HG03378 (cell line): ENCODE measurements at regions not wholly inside any gene's neighbourhood (a gene's known extent, or its start where the extent isn't known, plus 50 kb on each side); places are given as distances from the start of the nearest gene placed in this dataset.

Experiments
- ATAC-seq: cut with Tn5 transposase; IDR thresholded peaks from one replicate; pipeline ENCODE4 v1.9.1; 2021; ENCODE audit warnings: mild to moderate bottlenecking, moderate library complexity; ENCODE audit not compliant: unreplicated experiment

DNA sequence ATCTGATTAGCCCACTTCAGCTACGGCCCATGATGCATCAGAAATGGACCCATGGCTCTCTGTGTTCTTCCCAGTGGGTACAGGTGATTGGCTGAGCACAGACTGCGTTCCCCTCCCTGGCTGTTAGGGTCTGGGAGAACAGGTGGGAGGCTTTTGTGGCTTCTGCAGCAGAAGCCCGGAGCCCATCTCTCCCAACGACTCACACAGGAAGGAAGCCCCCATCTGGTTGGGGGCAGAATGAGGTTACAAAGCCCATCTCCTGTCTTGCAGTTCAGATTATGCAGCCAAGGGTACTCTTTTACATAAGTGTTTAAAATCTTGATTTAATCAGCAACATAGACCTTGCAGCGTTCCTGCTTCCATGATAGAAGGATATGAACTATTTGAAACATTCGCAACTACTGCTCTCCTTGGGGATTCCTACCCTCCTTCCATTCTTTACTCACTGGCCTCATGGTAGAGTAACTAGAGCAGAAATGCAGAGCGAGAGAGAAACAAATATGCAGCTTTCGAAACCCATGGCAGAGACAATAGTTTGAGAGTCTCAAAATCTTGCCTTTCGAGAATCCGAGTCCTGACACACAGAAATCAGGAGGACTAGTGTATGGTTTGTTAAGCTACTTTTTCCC lies 291.3 kb downstream of the TLE3 start:
- ATAC-seq: no peak

DNA sequence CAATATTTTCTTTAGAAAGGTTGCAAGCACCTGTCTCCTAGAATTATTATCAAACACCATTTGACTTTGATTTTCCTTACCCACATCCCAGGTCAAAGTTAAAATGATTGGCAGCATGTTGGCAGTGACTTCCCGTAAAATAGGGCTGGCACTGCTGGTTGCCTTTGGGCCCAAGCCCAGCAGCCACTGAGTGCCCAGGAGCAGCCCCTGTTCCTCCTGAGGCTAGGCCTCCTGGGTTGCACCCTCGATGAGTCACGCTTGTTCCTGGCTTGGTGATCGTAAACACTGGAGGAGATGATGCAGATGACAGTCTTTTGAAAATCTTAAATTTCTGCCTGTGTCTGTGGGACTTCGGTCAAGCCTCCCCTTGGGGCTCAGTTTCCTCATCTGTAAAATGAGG lies 290.0 kb downstream of the TLE3 start:
- ATAC-seq: no peak

DNA sequence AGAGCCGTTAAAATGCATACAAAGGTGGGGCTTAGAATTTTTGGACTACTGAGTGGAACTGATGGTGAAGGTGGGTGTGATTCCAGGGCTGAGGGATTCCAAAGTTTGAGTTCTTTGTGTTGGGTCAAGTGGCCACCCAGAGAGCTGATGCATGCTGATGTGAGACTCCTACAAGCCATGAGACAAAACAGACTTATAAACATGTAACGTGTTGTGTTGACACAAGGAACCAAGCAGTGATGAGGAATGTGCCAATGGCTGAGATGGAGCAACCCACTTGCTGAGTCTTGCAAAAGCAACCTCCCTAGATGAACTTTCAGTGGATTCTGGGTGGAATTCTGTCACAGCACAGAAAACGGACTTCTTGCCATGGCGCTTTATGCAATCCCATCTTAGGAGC lies 289.0 kb downstream of the TLE3 start:
- ATAC-seq: no peak

DNA sequence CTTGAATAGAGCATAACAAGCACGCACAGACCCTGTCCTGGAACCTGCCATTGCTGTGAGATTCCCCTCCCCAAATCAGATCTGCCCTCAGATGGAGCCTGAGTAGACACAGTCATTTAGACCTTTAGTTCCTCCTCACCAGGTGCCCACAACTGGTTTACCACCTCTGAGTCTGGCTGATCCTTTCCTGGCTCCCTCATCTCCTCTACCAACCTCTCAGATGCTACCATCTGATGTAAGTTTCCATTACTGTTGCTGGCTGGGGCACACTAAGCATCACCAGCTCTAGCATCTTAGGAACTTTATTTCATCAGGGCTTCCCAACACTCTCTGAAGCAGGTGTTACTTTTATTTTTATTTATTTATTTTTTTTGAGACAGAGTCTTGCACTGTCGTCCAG lies 288.3 kb downstream of the TLE3 start:
- ATAC-seq: no peak

DNA sequence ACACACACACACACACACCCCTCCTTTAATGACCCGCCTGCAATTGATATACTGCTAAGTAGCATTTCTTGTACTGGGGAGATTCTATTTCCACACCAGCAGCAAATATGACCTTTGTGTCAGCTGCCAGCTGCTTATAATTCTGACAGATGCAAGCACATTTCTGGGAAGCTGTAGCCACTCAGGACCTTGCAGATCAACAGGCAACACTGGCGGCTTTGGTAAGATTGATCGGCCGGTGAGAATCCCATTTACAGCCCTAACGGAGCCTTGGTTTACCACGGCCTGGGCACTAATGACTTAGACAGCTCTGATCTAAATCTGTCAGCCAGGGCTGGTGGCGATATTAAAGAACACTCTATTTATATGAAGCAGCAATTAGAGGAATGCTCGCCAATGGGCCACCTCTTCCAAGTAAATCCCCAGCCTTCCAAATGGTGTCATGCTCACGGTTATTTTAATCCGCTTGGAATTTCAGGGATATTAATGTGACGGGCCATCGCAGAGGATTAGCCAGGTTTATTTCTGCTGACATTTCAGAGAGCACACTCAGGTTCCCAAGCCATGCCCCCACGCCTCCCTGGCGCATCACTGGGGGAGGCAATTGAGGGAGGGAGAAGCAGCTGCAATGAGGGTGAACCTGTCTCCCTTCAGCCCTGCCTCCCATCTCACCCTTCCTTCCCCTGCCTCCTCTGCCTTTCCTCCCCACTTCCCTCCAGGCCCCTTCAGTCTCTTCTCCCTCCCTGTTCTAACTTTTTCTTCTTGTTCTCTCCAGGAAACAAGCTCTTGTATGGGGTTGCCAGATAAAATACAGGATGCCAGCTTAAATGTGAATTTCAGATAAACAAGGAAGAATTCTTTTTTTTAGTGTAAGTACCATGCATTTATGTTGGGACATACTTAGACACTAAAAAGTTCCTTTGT lies 287.0 kb downstream of the TLE3 start:
- ATAC-seq: no peak

DNA sequence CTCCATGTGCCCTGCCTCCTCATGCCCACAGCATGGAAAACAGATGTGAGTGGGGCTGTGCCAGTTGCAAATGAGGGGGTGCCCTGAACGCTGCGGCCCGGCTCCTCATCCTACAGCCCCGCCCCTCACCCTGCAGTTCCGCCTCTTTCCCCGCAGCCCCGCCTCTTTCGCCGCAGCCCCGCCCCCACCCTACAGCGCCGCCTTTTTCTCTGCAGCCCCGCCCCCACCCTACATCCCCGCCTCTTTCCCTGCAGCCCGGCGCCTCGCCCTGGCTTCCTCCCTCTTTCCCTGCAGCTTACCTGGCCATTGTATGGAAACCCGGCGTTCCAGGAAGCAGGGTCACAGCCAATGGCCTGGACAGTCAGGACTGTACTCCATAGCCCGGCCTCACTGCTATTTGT lies 284.9 kb downstream of the TLE3 start:
- no peak for ATAC-seq

DNA sequence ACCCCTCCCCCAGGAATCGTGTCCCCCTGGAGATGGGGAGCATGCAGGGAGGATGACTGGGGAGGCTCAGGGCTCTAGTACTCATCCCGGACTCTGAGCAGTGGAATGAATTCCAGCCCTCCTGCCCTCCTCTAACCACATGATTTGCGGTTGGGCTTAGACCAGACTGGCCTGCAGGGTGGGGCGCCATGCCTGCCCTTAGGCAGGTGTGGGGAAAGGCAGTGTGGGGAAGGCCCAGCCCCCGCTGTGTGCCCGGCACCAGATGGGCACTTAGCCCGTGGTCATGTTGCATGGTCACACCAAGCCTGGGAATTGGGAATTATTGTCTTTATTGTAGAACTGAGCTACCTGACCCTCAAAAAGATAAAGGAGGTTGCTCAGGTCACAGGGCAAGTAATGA lies 283.8 kb downstream of the TLE3 start:
- no peak for ATAC-seq

DNA sequence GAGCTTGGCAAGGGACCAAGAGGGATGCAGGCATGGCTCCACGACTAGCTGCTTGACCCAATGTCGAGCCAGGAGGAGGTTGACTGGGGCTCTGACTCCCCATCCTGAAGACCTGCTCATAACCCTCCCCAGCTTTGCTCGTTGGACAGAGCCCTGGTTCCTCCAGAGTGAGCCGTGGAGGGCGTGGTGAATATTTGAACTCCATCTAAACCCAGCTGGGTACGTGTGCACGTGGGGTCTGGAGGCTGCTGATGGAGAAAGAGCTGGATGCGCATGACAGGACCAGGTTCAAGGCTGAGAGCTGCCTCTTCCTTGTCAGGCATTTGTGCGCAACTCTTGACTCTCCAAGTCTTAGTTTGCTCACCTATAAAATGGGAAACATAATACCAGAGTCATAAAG lies 282.8 kb downstream of the TLE3 start:
- no peak for ATAC-seq

DNA sequence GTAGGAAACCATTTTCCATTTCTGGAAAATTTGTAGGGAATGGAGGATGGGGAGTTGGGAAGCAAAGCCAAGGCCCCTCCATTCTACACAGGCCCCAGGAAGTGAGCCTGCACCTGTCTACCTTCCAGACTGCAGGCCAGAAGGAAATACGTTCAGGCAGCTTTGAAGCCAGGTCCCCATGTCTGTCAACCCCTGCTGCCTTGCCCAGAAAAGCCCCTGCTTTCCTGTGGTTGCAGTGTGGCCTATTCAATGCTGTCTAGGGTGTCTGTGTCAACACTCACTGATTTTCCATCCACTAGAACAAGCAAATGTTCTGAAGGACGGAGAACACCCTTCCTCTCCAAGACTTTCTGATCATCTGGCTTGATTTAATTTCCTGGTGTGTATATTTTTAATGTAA lies 281.9 kb downstream of the TLE3 start:
- ATAC-seq: no peak

DNA sequence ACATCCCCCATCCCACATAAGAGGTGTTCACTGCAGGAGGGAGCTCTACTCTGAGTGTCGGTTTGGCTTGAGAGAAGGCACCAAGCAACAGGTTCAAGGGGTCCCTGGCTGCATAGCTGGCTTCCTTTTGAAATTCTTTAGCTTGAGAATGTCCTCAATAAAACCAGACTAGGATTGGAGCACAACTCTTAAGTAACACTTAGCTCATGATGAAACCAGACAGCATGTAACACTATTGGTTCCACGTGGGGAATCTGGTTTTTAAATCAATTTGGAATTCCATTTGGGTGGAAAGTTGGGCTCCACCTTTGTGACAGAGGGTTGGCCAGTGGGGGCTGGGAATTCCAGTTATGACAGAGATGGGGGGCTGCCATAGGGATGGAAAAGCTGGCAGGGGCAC lies 281.2 kb downstream of the TLE3 start:
- ATAC-seq: no peak

DNA sequence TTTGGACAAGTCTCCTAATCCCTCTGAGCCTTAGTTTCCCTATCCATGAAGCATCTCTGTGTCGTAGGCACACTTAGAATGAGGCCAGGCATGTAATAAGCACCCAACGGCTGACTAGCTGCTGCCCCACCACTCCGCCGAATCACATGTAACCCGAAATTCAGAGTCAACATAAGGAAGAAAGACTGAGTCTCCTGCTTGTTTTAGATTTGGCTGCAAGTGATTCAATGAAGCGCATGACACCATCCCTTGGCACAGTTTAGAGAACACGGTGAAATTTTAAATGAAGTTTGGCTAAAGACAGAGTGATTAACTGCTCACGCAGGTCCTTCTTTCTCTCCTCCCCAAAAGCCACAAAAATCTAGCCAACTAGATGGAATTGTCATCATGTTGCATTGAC lies 279.2 kb downstream of the TLE3 start:
- ATAC-seq: no peak

DNA sequence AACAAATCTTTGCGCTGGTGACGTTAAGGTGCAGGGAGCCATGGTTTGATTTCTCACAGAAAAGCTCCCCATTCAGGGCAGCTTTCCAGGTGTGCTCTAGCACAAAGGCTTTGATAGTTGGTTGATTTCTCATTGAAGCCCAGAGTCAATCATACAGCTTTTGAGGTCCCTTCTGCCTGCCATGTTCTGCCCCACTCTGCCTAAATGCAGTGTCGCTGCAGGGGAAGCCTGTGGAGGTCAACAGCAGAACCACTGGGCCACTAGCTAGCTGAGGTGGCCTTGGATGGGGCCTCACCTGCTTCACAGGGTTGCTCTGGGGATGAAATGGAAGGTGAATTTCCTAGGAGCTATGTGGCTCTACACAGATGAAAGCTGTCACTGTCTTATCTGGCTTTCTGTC lies 278.3 kb downstream of the TLE3 start:
- no peak for ATAC-seq

DNA sequence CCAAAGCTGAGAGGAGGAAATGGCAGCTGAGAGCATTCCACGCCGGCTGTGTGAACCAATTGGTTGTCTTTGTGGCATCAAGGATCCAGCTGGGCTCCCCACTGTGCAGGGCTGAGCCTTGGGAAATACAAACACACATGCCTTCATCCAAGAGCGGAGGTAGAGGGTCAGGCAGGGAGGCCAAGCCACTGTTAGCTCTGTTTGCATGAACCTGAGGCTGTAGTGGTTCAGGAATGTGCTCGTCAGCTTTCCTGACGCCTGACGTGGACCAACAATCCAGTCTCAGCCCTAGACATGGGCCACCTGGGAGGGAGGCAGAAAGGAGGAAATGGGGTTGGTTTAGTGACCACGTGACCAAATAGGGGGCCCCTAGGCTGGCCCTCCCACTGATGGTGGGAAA lies 276.9 kb downstream of the TLE3 start:
- ATAC-seq: no peak

DNA sequence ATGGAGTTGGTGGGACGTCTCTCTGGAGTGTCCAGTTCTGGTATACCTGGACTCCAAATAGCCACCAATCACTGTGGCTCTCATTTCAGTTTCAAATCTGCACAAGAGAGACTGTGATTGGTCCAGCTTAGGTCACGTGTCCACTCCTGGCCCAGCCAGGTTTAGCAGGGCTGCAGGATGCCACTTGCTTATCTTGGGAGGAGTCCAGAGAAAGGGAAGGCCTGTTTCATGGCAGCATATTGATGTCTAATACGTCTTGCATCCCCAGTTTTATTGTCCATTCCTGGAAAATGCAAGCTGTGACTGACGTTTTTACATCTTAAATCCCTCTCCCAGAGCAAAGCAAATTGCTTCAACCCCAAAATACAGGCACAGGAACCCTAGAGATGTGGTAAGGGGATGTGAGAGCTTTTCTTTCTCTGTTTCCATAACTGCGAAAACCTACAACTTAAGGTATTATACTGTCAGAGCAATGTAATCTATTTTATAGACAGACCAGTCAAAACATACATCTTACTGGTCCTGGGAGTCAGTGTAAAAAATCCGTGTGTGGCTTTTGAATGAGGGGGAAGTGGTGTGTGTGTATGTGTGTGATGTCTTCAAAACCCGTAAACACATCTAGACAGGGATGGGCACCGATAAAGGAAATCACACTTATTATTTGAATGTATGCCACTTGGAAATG lies 274.4 kb downstream of the TLE3 start:
- no peak for ATAC-seq

DNA sequence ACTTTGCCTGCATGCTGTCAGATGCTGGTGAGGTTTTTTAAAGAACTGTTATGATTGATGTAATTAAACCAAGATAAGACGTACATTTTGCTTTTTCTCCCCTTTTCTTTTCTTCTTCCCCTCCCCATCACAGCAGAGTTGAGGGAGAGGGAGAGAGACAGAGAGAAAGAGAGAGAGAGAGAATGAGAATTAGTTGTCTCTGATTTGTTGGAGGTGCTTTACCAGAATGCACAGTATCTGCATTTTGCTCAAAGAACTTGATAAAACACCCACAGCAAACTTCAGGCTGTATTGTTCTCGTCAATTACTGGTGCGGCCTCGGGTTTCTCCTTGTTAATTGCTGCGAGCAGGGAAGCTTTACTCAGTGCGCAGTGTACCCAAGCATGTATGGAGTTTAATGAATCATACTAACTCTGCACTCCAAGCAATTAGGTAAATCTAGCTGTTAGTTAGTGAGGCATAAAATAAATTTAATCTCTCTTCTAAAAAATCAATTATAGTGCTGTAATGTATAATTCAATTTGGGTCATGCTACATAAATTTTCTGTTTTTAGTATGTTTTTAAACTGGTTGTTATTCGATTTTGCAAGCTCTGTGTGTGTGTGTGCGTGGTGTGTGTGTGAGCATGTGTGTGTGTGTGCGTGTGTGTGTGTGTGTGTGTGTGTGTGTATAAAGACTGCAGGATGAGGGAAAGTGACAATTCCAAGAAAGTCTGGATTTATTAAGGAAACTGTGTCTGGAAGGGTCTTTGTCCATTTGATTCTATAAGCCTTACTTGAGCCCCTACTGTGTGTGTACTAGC lies 273.4 kb downstream of the TLE3 start:
- no peak for ATAC-seq

DNA sequence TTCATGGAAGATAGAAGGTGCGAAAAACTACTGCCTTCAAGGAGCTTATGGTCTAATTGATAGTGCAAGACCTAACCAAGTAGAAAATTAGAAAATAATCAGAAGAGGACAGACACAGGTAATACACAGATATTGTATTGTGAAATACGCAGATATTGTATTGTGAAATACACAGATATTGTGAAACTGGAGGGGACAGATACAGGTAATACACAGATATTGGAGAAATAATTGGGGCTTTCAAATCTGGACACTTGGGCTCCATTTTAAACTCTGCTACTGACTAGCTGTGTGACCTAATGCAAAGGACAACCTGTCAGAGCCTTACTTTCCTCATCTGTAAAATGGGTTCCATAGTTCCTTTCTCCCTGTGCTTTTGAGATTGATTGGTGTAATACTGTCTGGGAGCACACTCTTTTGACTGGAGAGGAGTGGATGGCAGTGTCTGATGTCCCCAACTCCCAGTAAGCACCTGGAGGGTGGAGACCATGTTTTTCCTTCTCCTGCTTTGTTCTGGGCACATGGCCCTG lies 272.8 kb downstream of the TLE3 start:
- ATAC-seq: no peak

DNA sequence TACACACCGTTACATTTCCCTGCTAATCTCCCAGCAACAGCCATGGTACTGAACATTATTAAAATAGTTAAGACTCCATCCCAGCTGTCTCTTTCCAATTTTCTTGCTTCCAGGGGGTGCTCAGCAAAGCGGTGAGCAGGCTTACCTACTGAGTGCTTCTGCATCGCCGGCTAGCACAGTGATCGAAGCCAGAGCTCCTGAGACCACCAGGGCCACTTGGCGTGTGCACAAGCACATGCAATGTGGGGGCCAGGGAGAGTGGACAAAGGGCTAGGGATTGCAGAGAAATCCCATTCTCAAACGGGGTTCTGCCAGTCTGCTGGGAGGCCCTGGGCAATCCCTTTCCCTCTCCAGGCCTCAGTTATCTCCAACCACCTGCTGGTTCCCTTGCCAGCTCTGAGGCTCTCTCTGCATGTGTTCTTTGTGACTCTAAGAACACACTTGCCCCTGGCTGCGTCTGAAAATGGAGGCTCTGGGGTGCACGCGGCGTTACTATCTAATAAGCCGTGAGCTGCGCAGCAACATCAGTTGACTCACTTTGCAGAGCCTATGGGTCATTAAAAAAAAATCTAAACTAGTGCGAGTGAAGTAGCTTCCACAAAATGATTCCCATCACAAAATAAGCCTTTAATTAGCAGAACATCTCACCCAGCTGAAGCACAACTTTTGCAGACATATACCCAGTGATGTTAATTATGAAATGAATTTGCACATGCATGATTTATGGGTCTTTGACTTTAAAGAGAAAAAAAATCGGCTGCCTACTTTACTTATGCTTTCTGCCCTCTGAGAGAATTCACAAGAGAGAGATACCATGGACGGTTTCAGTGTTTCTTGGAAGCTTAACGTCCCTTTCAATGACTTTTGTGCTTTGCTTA lies 271.5 kb downstream of the TLE3 start:
- ATAC-seq: no peak

DNA sequence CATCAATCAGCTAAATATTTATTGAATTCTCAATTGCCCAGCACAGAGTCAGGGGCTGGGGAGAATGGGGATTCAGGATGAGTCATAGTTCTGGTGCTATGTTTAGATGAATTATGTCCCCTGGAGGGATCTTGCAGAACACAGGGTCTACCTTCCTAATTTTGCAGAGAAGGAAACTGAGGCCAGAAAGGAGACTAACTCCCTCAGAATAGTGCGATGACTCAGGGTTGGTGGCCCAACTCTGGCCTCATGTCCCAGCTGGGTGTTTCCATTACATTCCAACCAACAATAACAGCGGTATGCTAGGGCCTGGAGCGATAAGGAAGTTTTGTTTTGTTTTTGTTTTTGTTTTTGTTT lies 270.9 kb downstream of the TLE3 start:
- ATAC-seq: no peak

DNA sequence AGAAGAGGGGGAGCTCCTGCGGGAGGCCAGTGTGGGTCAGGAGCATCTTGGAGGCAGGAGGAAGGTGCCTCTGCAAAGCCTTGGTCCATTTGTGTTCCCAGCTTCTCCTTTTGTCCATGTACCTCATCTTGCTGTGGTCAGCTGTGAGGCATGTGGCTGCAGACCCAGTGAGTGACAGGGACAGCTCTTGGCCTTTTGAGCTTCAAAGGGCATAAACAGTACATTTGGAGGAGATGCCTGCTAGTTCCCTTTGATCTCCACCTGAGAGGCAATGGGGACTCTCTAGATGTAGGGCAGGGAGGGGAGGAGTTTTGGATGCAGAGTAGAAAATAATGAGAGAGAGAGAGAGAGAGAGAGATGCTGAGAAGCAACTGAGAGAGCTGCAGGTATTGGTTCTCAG lies 270.0 kb downstream of the TLE3 start:
- ATAC-seq: no peak

DNA sequence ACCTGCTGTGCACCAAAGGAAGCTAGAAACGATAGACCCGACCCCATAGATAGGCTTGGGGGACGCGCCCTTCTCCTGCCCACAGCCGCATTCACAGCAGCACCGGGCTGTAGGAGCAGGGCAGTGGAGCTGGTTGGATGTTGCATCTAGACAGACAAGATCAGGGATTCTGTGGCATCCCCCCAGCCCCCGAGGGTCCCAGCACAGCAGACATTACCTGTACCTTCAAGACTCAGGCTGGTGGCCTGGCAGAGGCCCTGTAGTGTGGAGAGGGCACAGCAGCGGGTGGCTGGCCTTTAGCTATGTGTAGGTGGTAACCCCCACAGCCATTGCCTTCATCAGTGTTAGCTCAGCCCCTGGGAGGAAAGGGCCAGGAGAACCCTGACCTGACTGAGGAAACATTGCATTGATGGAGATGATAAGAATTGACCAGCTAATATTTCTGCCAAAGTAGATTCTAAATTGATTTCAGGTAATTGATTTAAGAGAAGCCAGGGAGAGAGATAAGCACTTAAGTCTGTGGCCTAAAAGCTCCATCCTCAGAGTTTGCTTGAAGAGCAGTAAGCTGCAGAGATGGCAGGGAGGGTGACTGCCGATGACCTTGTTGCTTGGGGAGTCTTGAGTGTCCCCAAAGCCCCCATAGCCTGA lies 269.4 kb downstream of the TLE3 start:
- no peak for ATAC-seq
